Thyroid gland (tissue), 4 donors: ENCODE measurements at regions not wholly inside any gene's neighbourhood (a gene's known extent, or its start where the extent isn't known, plus 50 kb on each side); places are given as distances from the start of the nearest gene placed in this dataset.

Experiments used
- DNase-seq, 2 donors: peaks; one replicate each; pipeline ENCODE4 v3.0.0-alpha.2; 2019
- H3K27ac ChIP-seq, 3 donors: fragments of 200-600 bp; sonication (generic); 1 replicate in 2 of 3; 2 replicates in 1 of 3; pipeline ENCODE4 v1.5.1; 2016 to 2019; ENCODE audit warnings: mild to moderate bottlenecking in 1 of 3, moderate library complexity in 1 of 3
- H3K27me3 ChIP-seq: fragments of 200-600 bp; sonication (generic); one replicate; pipeline ENCODE4 v1.5.1; 2019
- H3K36me3 ChIP-seq, 2 donors: fragments of 200-600 bp; sonication (generic); one replicate each; pipeline ENCODE4 v1.5.1; 2016 to 2019
- H3K4me1 ChIP-seq, 2 donors: fragments of 200-600 bp; sonication (generic); one replicate each; pipeline ENCODE4 v1.5.1; 2017 to 2019
- H3K4me3 ChIP-seq, 3 donors: fragments of 200-600 bp; sonication (generic); replicated peaks in 1 of 3; 1 replicate in 2 of 3; 2 replicates in 1 of 3; pipeline ENCODE4 v1.5.1; 2016; ENCODE audit warnings: mild to moderate bottlenecking in 1 of 3
- H3K9me3 ChIP-seq: fragments of 200-600 bp; sonication (generic); one replicate; pipeline ENCODE4 v1.5.1; 2017
- POLR2A ChIP-seq, 2 donors: fragments of 450-650 bp; IDR thresholded peaks; one replicate each; pipeline ENCODE4 v1.6.1; 2017; ENCODE audit warnings: antibody characterized with exemption in 2 of 2, mild to moderate bottlenecking in 2 of 2, moderate library complexity in 1 of 2
- WGBS, 2 donors: methylation state at CpG; one replicate each; pipeline ENCODE4 v1.1.5; 2017; 5-methylcytosine and 5-hydroxymethylcytosine counted together
- intact Hi-C: fragments of 100-400 bp; cut with DNase I; formaldehyde crosslinking; loops from one replicate; pipeline ENCODE4 v1.15.1; 2023
- TF ChIP-seq, protein P1 (sequence below), 6 experiments: fragments of 200-600 bp in 3 of 6; fragments of 450-650 bp in 3 of 6; sonication (generic) in 3 of 6; IDR thresholded peaks; one replicate each; pipeline ENCODE4 v1.5.1; 2016 to 2019; ENCODE audit warnings: antibody characterized with exemption in 6 of 6, mild to moderate bottlenecking in 2 of 6, inconsistent platforms in 1 of 6, moderate library complexity in 1 of 6

- no peak overlapping the region for H3K27ac ChIP-seq
- DNase-seq, result no peak
- H3K36me3 ChIP-seq, result no peaks in the 10 kb centered on the region
- H3K4me3 ChIP-seq, result no peak overlapping the region
- no peak for TF ChIP-seq POLR2A (IDR thresholded peaks at IDR 0.05)
- TF ChIP-seq, protein P1, sequence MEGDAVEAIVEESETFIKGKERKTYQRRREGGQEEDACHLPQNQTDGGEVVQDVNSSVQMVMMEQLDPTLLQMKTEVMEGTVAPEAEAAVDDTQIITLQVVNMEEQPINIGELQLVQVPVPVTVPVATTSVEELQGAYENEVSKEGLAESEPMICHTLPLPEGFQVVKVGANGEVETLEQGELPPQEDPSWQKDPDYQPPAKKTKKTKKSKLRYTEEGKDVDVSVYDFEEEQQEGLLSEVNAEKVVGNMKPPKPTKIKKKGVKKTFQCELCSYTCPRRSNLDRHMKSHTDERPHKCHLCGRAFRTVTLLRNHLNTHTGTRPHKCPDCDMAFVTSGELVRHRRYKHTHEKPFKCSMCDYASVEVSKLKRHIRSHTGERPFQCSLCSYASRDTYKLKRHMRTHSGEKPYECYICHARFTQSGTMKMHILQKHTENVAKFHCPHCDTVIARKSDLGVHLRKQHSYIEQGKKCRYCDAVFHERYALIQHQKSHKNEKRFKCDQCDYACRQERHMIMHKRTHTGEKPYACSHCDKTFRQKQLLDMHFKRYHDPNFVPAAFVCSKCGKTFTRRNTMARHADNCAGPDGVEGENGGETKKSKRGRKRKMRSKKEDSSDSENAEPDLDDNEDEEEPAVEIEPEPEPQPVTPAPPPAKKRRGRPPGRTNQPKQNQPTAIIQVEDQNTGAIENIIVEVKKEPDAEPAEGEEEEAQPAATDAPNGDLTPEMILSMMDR (IDR thresholded peaks at IDR 0.05), result no peak
- H3K4me1 ChIP-seq, result no peaks in the 10 kb centered on the region
- intact Hi-C loops, result no loop called here
- H3K9me3 ChIP-seq, result no peaks in the 10 kb centered on the region
- H3K27me3 ChIP-seq, result no peaks in the 10 kb centered on the region
- WGBS, 2 donors, result 78 to 80% methylated on average over 11 of the region's 11 CpGs
Observed at GRCh38 chr12:58087423-58088127, 146.2 kb downstream of the ATP23 start.

DNA sequence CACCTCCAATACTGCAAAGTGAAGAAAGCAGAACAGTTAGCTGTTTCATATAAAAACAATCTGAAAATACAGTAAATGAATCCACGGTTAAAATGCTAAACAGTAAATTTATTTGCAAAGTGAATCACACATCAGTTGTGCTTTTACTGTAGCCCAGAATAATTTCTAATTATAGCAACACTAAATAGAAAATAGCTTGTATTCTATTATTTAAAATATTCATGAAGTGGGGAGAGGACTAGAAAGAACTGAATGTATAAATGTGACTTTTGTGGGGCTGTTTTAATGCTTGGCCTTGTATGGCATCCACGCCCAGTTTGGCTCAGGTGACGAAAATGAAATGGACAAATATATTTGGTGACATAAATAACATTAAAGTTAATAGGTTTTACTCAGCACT, 148.2 kb downstream of the ATP23 start:
- no peaks in the 10 kb centered on the region for H3K9me3 ChIP-seq
- no peak overlapping the region for H3K27ac ChIP-seq
- H3K27me3 ChIP-seq, result no peaks in the 10 kb centered on the region
- no peak overlapping the region for H3K4me3 ChIP-seq
- intact Hi-C loops, result no loop called here
- no peaks in the 10 kb centered on the region for H3K4me1 ChIP-seq
- WGBS, 2 donors, result 57 to 58% methylated on average over 3 of the region's 3 CpGs
- H3K36me3 ChIP-seq, result no peaks in the 10 kb centered on the region
- TF ChIP-seq, protein P1 (IDR thresholded peaks at IDR 0.05), result no peak
- no peak for TF ChIP-seq POLR2A (IDR thresholded peaks at IDR 0.05)
- no peak for DNase-seq

- WGBS, 2 donors, result 77 to 79% methylated on average over 5 of the region's 5 CpGs
- no peak for TF ChIP-seq POLR2A (IDR thresholded peaks at IDR 0.05)
- TF ChIP-seq, protein P1 (IDR thresholded peaks at IDR 0.05), result no peak
Observed at GRCh38 chr12:58090685-58091084, 149.3 kb downstream of the ATP23 start.

DNA sequence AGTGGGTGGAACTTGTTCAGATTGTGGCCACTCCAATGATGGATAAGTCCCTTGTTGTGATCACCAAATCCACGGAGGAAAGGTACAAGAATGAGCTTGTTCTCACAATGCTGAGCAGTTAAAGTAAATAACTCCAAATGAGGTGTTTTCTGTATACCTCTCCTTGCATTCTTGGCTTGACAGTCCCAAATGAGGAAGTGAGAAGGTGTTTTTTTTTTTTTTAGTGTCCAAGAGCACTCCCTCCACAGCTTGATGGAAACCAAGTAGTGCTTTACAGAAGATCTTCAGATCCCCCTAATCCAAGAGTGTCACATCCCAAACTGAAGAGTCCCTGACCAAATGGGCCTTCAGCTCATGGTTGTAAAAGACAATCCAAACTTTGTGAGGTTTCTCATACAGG, 153.6 kb downstream of the ATP23 start:
- Histone ChIP-seq H3K9me3 (no peaks in the 10 kb centered on the region), H3K27me3 (no peaks in the 10 kb centered on the region), H3K27ac (no peak overlapping the region), H3K4me1 (no peaks in the 10 kb centered on the region), H3K36me3 (no peaks in the 10 kb centered on the region), H3K4me3 (no peak overlapping the region)
- no peak for TF ChIP-seq POLR2A (IDR thresholded peaks at IDR 0.05)
- TF ChIP-seq, protein P1 (IDR thresholded peaks at IDR 0.05), result no peak
- no peak for DNase-seq
- WGBS, 2 donors, result 81 to 93% methylated on average over 1 of the region's 1 CpG
- intact Hi-C loops, result no loop called here

More at GRCh38 chr12:58090685-58091084, 149.3 kb downstream of the ATP23 start:
- no peak overlapping the region for H3K4me3 ChIP-seq
- intact Hi-C loops, result no loop called here
- H3K27me3 ChIP-seq, result no peaks in the 10 kb centered on the region
- no peaks in the 10 kb centered on the region for H3K9me3 ChIP-seq
- H3K36me3 ChIP-seq, result no peaks in the 10 kb centered on the region
- DNase-seq, result no peak
- H3K27ac ChIP-seq, result no peak overlapping the region
- H3K4me1 ChIP-seq, result no peaks in the 10 kb centered on the region

- H3K4me1 ChIP-seq, result no peaks in the 10 kb centered on the region
- intact Hi-C loops, result no loop called here
- no peak overlapping the region for H3K4me3 ChIP-seq
- TF ChIP-seq, protein P1 (IDR thresholded peaks at IDR 0.05), result no peak
- TF ChIP-seq POLR2A (IDR thresholded peaks at IDR 0.05), result no peak
- H3K36me3 ChIP-seq, result no peaks in the 10 kb centered on the region
- WGBS, 2 donors, result 87 to 93% methylated on average over 3 of the region's 3 CpGs
- no peaks in the 10 kb centered on the region for H3K27me3 ChIP-seq
- no peak overlapping the region for H3K27ac ChIP-seq
- no peaks in the 10 kb centered on the region for H3K9me3 ChIP-seq
- no peak for DNase-seq
Observed at GRCh38 chr12:58097741-58098140, 156.4 kb downstream of the ATP23 start.
